Activated T-cell treated with anti-CD3 and anti-CD28 coated beads for 24 hours (primary cell): ENCODE measurements at regions not wholly inside any gene's neighbourhood (a gene's known extent, or its start where the extent isn't known, plus 50 kb on each side); places are given as distances from the start of the nearest gene placed in this dataset.
"Not testable (repeated sequence)": the region's sequence is repeated elsewhere in the genome, so short reads cannot be mapped to it uniquely, and the experiment has no call there.

Experiments
- DNase-seq: peaks from one replicate; pipeline ENCODE4 v3.0.0-alpha.2; 2020; ENCODE audit warnings: low read depth

GRCh38 chr2:16217741-16218140, 277.4 kb downstream of the MYCN start:
- DNase-seq = not testable (repeated sequence)

- DNase-seq = no peak
These were observed 276.9 kb downstream of the MYCN start for GRCh38 chr2:16217291-16217690.

- DNase-seq = no peak
These were observed 276.2 kb downstream of the MYCN start for GRCh38 chr2:16216558-16216945.

GRCh38 chr2:16215902-16216557, 275.7 kb downstream of the MYCN start:
- DNase-seq = no peak

- no peak for DNase-seq
These were observed 274.5 kb downstream of the MYCN start for GRCh38 chr2:16214861-16215260.

GRCh38 chr2:16214391-16214790, 274.0 kb downstream of the MYCN start:
- no peak for DNase-seq

- DNase-seq = no peak
These were observed 272.0 kb downstream of the MYCN start for GRCh38 chr2:16212321-16212720.

GRCh38 chr2:16211341-16211740, 271.0 kb downstream of the MYCN start:
- DNase-seq = no peak

GRCh38 chr2:16210841-16211240, 270.5 kb downstream of the MYCN start:
- DNase-seq = no peak

GRCh38 chr2:16209799-16210198, 269.4 kb downstream of the MYCN start:
- no peak for DNase-seq

GRCh38 chr2:16208921-16209320, 268.6 kb downstream of the MYCN start:
- DNase-seq = no peak

GRCh38 chr2:16208241-16208797, 268.0 kb downstream of the MYCN start:
- DNase-seq = no peak

- no peak for DNase-seq
These were observed 267.3 kb downstream of the MYCN start for GRCh38 chr2:16207611-16208010.

- DNase-seq = no peak
These were observed 266.8 kb downstream of the MYCN start for GRCh38 chr2:16207151-16207550.

- DNase-seq = no peak
These were observed 266.0 kb downstream of the MYCN start for GRCh38 chr2:16206191-16206944.

- no peak for DNase-seq
These were observed 265.3 kb downstream of the MYCN start for GRCh38 chr2:16205631-16206030.

- DNase-seq = no peak
These were observed 264.7 kb downstream of the MYCN start for GRCh38 chr2:16204886-16205620.

GRCh38 chr2:16204251-16204650, 263.9 kb downstream of the MYCN start:
- no peak for DNase-seq

- DNase-seq = no peak
These were observed 263.3 kb downstream of the MYCN start for GRCh38 chr2:16203691-16204090.

GRCh38 chr2:16203069-16203468, 262.7 kb downstream of the MYCN start:
- no peak for DNase-seq

GRCh38 chr2:16202266-16203020, 262.1 kb downstream of the MYCN start:
- no peak for DNase-seq

GRCh38 chr2:16201848-16202247, 261.5 kb downstream of the MYCN start:
- no peak for DNase-seq
